A549 (cell line): ENCODE measurements at regions not wholly inside any gene's neighbourhood (a gene's known extent, or its start where the extent isn't known, plus 50 kb on each side); places are given as distances from the start of the nearest gene placed in this dataset.

Experiments used
- CHD4 ChIP-seq: fragments of 200-600 bp; sonication (generic); IDR thresholded peaks from 2 replicates; pipeline ENCODE4 v1.6.1; 2016; ENCODE audit warnings: antibody characterized with exemption, mild to moderate bottlenecking, borderline replicate concordance
- HOXA7 ChIP-seq: fragments of 250-450 bp; sonication (Bioruptor Pico); IDR thresholded peaks from 2 replicates; pipeline ENCODE4 v1.5.0; 2020; ENCODE audit warnings: mild to moderate bottlenecking, moderate library complexity
- POLR2A ChIP-seq: IDR thresholded peaks from 2 replicates; pipeline ENCODE4 v1.6.1; 2012; ENCODE audit warnings: mild to moderate bottlenecking, low read length
- TF ChIP-seq, protein P1 (sequence below): fragments of >200 bp; sonication (Bioruptor Twin); formaldehyde crosslinking; IDR thresholded peaks from 3 replicates; pipeline ENCODE4 v1.5.1; 2016

DNA sequence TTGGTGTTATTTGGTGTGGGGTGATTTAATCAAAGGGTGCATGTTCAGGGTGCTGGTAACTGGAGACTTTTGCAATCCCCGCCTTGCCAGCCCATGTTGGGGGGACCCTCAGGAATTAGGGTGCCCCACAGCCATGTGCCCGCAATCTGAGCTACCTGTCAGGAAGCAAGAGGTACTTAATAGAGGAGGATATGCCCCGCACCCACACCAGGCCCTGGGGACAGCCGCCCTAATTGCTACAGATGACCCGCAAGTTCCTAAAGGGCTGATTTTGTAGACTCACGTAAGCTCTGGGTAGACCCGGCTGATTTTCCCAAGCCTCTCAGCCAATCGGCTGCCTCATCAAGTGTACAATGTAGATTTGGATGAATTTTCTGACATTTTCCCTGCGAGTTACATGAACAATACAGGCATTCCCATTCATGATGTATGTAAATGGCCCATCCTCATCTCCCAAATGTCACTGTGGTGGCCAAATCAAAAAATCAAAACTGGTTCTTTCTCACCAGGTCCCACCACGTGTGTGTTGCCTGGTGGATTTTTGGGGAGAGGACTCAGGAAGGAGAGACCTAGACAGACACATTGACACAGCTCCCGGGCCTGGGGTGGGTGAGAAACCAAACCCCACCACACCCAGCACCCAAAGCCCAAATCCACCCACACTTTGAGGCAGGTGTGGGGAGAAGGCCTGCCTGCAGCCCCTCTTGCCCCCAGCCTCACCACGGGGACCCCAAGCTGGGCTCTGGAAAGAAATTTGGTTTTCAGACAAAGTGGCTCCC is 119.2 kb upstream of the SPACA7 start:
- TF ChIP-seq POLR2A (no peak), CHD4 (no peak), HOXA7 (CRISPR knock-in tag) (no peak)
- TF ChIP-seq, protein P1, sequence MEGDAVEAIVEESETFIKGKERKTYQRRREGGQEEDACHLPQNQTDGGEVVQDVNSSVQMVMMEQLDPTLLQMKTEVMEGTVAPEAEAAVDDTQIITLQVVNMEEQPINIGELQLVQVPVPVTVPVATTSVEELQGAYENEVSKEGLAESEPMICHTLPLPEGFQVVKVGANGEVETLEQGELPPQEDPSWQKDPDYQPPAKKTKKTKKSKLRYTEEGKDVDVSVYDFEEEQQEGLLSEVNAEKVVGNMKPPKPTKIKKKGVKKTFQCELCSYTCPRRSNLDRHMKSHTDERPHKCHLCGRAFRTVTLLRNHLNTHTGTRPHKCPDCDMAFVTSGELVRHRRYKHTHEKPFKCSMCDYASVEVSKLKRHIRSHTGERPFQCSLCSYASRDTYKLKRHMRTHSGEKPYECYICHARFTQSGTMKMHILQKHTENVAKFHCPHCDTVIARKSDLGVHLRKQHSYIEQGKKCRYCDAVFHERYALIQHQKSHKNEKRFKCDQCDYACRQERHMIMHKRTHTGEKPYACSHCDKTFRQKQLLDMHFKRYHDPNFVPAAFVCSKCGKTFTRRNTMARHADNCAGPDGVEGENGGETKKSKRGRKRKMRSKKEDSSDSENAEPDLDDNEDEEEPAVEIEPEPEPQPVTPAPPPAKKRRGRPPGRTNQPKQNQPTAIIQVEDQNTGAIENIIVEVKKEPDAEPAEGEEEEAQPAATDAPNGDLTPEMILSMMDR = no peak
